Testis (tissue), 2 donors: ENCODE measurements at regions not wholly inside any gene's neighbourhood (a gene's known extent, or its start where the extent isn't known, plus 50 kb on each side); places are given as distances from the start of the nearest gene placed in this dataset.

ENCODE experiments used
- POLR2A ChIP-seq: fragments of 450-650 bp; IDR thresholded peaks from one replicate; pipeline ENCODE4 v1.6.1; 2017; ENCODE audit warnings: antibody characterized with exemption, mild to moderate bottlenecking, moderate library complexity
- TF ChIP-seq, protein P1 (sequence below), 3 experiments: fragments of 450-650 bp in 2 of 3; fragments of 200-600 bp in 1 of 3; sonication (generic) in 1 of 3; IDR thresholded peaks; one replicate each; pipeline ENCODE4 v1.5.1; 2016 to 2019; ENCODE audit warnings: antibody characterized with exemption in 3 of 3, mild to moderate bottlenecking in 2 of 3, moderate library complexity in 1 of 3

- TF ChIP-seq, protein P1, sequence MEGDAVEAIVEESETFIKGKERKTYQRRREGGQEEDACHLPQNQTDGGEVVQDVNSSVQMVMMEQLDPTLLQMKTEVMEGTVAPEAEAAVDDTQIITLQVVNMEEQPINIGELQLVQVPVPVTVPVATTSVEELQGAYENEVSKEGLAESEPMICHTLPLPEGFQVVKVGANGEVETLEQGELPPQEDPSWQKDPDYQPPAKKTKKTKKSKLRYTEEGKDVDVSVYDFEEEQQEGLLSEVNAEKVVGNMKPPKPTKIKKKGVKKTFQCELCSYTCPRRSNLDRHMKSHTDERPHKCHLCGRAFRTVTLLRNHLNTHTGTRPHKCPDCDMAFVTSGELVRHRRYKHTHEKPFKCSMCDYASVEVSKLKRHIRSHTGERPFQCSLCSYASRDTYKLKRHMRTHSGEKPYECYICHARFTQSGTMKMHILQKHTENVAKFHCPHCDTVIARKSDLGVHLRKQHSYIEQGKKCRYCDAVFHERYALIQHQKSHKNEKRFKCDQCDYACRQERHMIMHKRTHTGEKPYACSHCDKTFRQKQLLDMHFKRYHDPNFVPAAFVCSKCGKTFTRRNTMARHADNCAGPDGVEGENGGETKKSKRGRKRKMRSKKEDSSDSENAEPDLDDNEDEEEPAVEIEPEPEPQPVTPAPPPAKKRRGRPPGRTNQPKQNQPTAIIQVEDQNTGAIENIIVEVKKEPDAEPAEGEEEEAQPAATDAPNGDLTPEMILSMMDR (IDR thresholded peaks at IDR 0.05): no peak
- TF ChIP-seq POLR2A: no peak
Observed at GRCh38 chr3:162643245-162643644, 1146.6 kb downstream of the OTOL1 start.
